H7 (cell line): ENCODE measurements at regions not wholly inside any gene's neighbourhood (a gene's known extent, or its start where the extent isn't known, plus 50 kb on each side); places are given as distances from the start of the nearest gene placed in this dataset.
A peak's percentile ranks its signal among the peaks of the same experiment; 100 is the strongest.

Experiments
- DNase-seq: peaks from one replicate; pipeline ENCODE4 v3.0.0; 2012
- H3K27me3 ChIP-seq: 2 replicates; pipeline ENCODE4 v1.6.0; 2011; ENCODE audit warnings: mild to moderate bottlenecking, low read length; ENCODE audit not compliant: control insufficient read depth, insufficient read depth
- H3K36me3 ChIP-seq: replicated peaks from 2 replicates; pipeline ENCODE4 v1.5.1; 2011; ENCODE audit warnings: low read length; ENCODE audit not compliant: control insufficient read depth, insufficient read depth
- H3K4me3 ChIP-seq: 2 replicates; pipeline ENCODE4 v1.5.1; 2011; ENCODE audit warnings: low read depth, mild to moderate bottlenecking, control low read depth, low read length, moderate library complexity; ENCODE audit not compliant: insufficient read depth

DNA sequence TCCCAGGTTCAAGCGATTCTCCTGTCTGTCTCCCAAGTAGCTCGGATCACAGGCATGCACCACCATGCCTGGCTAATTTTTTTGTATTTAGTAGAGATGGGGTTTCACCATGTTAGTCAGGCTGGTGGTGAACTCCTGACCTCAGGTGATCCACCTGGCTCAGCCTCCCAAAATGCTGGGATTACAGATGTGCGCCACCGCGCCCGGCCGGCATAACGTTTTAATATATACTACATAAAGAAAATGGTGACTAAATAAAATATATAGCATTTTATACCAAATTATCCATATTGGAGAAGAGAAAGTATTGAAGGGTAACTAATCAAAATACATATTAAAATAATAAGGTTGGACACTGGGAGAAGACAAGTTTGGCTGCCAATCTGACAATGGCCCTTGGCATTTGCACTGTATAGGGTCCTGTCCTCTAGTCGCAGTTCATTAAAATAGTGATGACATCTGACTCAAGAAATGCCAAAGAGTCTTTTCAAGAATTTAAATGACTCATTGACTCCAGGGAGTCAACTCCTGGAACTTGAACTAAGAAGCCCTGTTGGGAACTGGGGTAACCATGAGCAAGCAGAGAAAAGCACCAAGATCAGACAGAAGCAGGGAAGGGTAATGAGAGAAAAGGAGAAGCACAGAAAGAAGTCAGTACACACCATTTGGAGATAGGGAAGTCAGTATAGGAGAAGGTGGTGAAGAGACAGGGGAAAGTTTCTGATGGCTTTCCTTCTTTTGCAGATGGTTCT lies 91.1 kb downstream of the CH25H start:
- Histone ChIP-seq H3K36me3 (no peaks in the 10 kb centered on the region), H3K4me3 (no peak overlapping the region), H3K27me3 (no peaks in the 10 kb centered on the region)
- no peak for DNase-seq

DNA sequence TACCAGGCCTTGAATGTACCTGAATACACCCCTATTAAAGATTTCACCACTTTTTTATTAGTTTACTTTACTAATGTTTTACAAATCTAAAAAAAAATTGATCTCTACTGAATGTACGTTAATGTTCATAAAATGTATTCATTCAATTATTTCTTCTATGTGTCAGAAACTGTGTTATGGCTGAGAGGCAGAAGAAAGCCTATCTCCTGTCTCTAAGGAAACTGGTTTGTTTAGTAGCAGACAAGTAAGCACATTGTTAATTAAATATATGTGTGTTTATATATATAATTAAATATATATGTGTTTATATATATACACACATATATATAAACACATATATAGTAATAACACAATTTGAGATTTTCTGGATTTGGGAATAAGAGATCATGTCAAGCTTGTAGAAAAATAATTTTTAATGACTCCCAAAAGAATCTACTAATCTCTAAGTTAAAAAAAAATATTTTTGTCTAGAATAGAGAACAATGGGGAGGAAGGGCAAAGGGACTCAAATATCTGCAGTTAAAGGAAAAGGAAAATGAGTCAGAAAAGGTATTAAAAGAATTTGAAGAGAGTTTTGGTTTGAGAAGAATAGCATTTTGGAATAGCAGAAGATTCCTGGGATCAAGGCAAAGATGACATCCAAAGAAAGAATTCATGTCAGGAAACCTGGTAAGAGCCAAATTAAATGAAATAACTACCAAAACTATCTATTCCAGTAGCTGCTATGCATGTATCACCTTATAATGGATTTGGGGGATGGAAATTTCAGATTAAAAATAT lies 92.1 kb downstream of the CH25H start:
- no peak overlapping the region for H3K4me3 ChIP-seq
- DNase-seq = no peak
- H3K36me3 ChIP-seq = no peaks in the 10 kb centered on the region
- no peaks in the 10 kb centered on the region for H3K27me3 ChIP-seq

DNA sequence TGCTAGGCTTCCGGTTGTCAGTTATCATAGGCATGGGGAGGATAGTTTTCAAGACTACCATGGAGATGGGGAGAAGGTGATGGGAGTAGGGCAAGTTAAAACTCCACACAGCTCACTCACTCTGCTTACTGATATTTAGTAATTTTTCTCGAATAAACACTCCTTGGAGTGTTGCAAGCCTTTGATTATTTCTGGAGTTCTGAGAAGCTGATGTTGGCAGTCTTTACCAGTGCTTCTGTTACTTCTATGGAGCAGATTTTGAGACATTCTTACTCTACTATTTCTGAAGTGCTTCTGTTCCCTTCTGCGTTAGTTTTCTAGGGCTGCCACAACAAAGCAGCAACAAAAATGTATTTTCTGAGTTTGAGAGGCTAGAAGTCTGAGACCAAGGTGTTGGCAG lies 104.4 kb downstream of the CH25H start:
- H3K4me3 ChIP-seq = no peak overlapping the region
- no peak for DNase-seq
- H3K27me3 ChIP-seq = no peaks in the 10 kb centered on the region
- no peaks in the 10 kb centered on the region for H3K36me3 ChIP-seq

DNA sequence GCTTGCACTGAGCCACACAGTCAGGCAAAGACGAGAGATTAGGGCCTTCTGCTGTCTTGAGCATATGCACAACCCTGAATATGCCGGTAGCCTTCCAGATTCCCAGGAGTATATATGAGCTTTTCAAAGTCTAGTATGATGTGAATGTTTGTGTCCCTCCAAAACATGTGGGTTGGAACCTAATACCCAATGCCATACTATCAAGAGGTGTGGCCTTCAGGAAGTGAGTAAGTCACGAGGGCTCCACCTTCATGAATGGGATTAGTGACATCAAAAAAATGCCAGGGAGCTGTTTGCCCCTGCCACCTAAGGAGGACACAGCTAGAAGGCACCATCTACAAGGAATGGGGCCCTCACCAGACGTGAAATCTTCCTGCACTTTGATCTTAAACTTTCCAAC lies 105.2 kb downstream of the CH25H start:
- H3K27me3 ChIP-seq = no peaks in the 10 kb centered on the region
- DNase-seq = no peak
- H3K4me3 ChIP-seq = no peak overlapping the region
- no peaks in the 10 kb centered on the region for H3K36me3 ChIP-seq

DNA sequence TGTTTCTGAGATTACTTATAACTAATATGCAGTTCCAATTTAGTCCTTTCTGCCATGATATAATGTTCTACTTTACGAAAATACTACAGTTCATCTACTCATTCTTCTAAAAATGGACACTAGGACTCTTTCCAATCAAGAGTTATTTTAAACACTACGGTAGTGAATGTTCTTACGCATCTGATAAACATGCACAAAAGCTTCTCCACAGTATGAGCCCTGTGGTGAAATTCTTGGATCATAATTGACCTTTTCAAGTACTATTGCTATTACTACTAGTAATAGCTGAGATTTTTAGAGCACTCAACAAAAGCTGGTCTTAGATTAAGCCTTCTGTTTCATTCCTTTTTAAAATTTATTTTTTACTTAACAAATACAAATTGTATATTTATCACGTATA lies 106.4 kb downstream of the CH25H start:
- Histone ChIP-seq H3K4me3 (no peak overlapping the region), H3K36me3 (no peaks in the 10 kb centered on the region), H3K27me3 (no peaks in the 10 kb centered on the region)
- DNase-seq = no peak

DNA sequence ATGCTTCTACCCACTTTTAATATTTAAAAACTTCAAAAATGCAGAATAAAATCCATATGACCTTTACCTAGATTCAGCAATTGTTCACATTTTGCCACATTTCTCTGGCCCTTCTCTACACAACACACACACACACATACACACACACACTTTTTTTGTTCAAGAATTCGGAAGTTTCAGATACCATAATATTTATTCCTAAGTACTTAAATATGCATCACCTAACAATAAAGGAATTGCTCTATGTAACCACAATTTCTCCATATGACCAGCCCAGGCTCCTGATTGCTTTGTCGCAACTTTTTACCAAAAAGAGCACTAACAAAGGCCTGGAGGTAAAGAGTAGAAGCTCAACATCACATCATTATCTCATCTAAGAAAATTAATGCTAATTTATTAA lies 106.6 kb downstream of the FAS start:
- DNase-seq = no peak
- H3K27me3 ChIP-seq = no peaks in the 10 kb centered on the region
- H3K36me3 ChIP-seq = no peaks in the 10 kb centered on the region
- H3K4me3 ChIP-seq = no peak overlapping the region

DNA sequence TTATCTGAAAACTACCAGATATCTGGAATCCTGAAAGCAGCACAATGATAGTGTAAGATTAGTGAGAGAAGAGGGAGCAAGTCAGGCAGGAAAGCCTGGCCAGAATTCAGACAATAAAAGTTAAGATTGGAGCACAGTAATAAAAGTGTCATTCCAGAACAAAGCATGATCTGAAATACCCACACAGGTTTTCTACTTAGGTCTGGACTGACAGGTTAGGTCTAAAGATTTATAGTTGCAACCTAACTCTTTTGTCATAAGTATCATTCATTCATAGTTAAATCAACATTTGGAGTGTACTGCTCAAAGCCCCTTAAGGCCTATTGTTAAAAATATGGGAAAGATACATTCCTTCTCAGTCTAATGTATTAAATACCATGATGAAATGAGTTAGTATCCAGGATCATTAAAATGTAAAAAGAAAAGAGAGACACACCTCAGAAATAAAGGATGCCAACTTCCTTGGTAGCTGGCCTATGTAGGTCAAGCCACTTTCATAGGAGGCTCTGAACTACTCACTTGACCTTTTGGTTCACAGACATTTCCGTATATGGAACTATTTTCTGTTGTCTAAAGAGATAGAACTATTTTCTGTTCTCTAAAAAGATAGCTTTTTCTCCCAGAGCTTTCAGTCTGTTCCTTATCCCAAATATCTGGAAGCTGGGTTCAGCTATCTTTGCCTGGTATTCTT lies 105.2 kb downstream of the FAS start:
- H3K36me3 ChIP-seq = no peaks in the 10 kb centered on the region
- no peaks in the 10 kb centered on the region for H3K27me3 ChIP-seq
- no peak for DNase-seq
- no peak overlapping the region for H3K4me3 ChIP-seq

DNA sequence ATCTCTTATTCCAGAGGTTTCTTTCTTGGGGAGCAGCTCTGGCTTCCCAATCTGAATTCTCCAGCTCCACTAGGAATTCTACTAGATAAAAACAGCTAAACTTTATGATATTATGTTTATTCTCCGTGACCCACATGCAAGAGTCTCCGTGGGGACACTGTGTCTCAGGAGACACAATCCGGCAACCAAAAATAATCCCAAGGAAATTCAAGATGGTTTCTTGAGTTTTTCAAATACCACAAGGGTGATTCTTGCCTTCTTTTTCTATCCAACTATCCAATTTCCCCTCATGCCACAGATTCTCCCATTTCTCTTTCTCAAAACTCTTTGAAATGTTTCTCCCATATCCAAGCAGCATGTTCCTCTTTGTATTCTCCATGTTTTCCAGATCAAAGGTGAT lies 103.1 kb downstream of the FAS start:
- H3K4me3 ChIP-seq = no peak overlapping the region
- DNase-seq = no peak

DNA sequence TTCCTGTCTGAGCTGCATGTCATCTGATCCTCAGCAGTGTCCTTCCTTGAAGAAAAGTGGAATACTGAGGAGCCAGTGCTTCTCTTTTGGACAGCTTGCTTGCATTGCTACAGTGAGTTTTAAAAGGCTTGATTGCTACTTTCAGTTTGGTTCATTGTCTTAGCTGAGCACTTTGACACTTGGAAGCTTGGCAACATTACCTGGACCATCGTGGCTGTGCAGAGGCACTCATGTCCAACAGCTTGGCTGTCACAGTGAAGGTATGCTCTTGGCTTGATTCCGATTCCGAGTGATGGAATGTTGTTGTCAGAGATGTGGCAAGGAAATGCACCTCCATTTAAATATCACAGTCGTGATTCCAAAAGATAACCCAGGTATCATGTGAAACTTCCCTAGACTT lies 102.4 kb downstream of the FAS start:
- H3K27me3 ChIP-seq = no peaks in the 10 kb centered on the region
- no peak overlapping the region for H3K4me3 ChIP-seq
- no peaks in the 10 kb centered on the region for H3K36me3 ChIP-seq
- no peak for DNase-seq

More for the DNA sequence above, 103.1 kb downstream of the FAS start:
- H3K36me3 ChIP-seq = no peaks in the 10 kb centered on the region
- no peaks in the 10 kb centered on the region for H3K27me3 ChIP-seq

DNA sequence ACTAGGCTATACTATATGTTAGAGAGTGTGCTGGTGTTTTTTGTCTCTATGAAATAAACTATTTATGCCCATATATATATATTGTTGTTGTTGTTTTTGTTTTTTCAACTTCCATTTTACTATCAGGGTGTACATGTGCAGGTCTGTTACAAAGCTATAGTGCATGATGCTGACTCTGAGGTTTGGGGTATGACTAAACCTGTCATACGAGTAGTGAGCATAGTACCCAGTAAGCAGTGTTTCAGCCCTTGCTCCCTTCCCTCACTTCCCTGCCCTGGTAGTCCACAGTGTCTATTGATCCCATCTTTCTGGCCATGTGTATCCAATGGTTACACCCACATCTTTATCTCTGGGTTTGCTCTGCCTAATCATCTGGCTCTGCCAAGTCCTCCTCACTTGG lies 101.8 kb downstream of the FAS start:
- no peak for DNase-seq
- H3K36me3 ChIP-seq = no peaks in the 10 kb centered on the region
- H3K4me3 ChIP-seq = no peak overlapping the region
- H3K27me3 ChIP-seq = no peaks in the 10 kb centered on the region

DNA sequence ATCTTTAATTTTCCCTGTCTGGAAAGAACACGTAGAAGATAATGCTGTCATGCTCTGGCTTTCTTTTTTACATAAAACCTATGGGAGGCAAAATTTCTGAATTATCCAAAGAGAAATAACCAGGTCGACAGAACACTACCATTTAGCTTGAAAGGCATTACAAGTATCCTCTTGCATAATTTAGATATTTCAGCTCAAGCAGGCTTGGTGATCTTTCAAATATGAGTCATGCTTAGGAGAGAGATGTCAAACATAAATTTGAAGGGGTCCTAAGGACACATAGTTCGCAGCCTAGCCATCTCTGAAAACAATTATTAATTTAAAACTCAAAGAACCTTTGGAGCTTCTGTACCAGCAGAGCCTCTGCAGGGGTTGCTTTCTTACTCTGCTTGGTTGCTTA lies 100.9 kb downstream of the FAS start:
- no peak overlapping the region for H3K4me3 ChIP-seq
- H3K27me3 ChIP-seq = no peaks in the 10 kb centered on the region
- H3K36me3 ChIP-seq = no peaks in the 10 kb centered on the region
- no peak for DNase-seq

DNA sequence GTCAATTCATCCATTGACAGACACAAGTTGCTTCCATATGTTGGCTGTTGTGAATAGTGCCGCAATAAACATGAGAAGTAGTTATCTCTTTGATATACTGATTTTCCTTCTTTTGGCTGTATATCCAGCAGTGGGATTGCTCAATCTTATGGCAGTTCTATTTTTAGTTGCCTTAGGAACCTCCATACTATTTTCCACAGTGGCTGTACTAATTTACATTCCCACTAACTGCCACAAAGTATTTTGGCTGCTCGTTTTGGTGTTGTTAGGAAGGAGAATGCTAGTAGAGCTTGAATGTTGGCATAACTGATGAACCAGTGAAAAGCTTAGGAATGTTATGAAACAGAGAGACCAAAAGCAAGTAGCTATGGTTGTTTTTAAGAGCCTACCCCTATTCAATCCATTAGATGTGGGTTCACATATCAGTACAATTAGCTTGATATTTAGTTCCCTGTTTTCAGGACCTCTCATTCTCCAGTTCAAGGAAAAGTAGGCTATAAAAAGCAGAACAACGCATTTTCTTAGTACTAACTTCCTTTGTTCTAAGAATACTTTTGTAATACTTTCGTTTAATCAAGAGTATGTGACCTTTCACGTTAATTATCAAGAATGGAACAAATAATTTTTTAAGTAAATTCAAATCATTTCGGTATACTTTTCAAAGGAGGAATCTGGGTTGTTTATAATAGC lies 100.3 kb downstream of the FAS start:
- no peaks in the 10 kb centered on the region for H3K27me3 ChIP-seq
- DNase-seq = no peak

DNA sequence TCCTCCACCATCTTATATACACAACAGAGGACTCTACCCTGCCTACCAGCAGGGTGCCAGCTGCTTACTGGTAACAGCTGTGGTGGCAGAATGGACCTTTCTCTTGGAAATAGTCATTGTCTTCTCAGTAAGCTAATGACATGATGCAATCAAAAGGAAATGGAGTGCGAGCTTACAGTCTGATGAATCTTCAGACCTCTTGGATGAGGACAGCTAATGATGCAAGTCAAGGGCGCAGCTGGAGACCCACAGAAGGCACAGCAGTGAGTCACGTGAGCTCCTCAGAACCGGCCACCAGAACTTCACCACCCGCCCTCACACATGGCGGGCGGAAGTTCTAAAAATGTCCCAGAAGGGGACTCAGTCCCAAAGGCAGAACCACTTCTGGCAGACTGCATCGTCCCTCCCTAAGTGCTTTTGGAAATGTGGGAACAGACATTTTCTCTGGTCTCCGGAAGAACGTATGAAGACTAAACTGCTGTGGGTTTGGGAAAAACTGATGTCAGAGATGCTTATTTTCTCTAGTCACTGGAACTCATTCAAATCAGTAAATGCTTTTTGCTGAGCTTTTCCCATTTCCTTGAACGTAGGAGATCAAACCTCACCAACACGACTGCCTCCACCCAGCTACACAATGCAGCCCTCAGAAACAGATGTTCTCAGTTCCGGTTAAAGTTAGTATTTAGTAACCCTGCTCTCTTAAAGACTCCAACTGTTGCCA lies 96.4 kb downstream of the FAS start:
- Histone ChIP-seq H3K36me3 (no peaks in the 10 kb centered on the region), H3K4me3 (no peak overlapping the region), H3K27me3 (no peaks in the 10 kb centered on the region)
- peak; percentile 6 for DNase-seq

More for the DNA sequence above, 100.3 kb downstream of the FAS start:
- Histone ChIP-seq H3K36me3 (no peaks in the 10 kb centered on the region), H3K4me3 (no peak overlapping the region)

DNA sequence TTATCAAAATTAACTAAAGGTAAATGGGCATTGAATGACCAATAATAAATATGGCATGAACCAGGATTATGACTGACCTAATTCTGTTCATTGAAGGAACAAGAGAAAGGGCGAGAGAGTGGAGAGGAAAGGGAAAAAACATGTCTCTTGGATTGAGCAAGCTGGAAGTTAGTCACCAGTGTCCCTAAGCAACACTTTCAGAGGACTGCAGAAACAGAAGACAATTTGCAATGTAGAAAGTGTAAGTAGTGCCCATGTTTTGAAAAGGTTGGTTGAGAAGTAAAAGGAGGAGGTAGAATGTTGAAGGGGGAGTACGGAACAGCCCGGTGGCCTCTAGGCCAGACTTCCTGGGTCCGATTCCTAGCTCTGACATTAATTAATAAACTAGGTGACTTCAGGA lies 94.6 kb downstream of the FAS start:
- Histone ChIP-seq H3K36me3 (no peaks in the 10 kb centered on the region), H3K27me3 (no peaks in the 10 kb centered on the region), H3K4me3 (no peak overlapping the region)
- DNase-seq = no peak
